HCT116 (cell line): ENCODE measurements at regions not wholly inside any gene's neighbourhood (a gene's known extent, or its start where the extent isn't known, plus 50 kb on each side); places are given as distances from the start of the nearest gene placed in this dataset.

Experiments
- ATAC-seq: fragments of 200-7000 bp; cut with Tn5 transposase; 2 replicates; pipeline ENCODE4 v1.9.1; 2020; ENCODE audit warnings: mild to moderate bottlenecking, moderate library complexity
- BruUV-seq: library from RNA; stranded (reverse); fragments of 400-500 nt; replicated peaks from 2 replicates; lab custom pipeline; 2021; lab: Mats Ljungman, UMichigan
- CTCF ChIA-PET: fragments of 300-600 bp; sonication (Branson Sonifier 250); formaldehyde crosslinking; loops from one replicate; lab custom pipeline; 2021; ENCODE audit warnings: antibody characterized with exemption; lab: Charles Lee
- POLR2A ChIA-PET: fragments of 300-600, 350-600 bp; sonication (Branson Sonifier 250); formaldehyde crosslinking; loops from one replicate; lab custom pipeline; 2021; ENCODE audit warnings: antibody characterized with exemption; lab: Charles Lee
- RAD21 ChIA-PET, 2 experiments: fragments of 300-600 bp; sonication (Branson Sonifier 250); formaldehyde crosslinking; loops; one replicate each; lab custom pipeline; 2023; ENCODE audit warnings: low total read pairs in 2 of 2; ENCODE audit not compliant: uncharacterized antibody in 2 of 2, unreplicated experiment in 2 of 2, low non-redundant PET in 1 of 2; lab: Charles Lee
- DNase-seq: peaks from one replicate; pipeline ENCODE4 v3.0.0-alpha.2; 2010; ENCODE audit warnings: low read depth, low spot score
- H2AFZ ChIP-seq: fragments of 200-600 bp; shearing (Covaris generic), sonication (generic); 2 replicates; pipeline ENCODE4 v1.6.1; 2017; ENCODE audit warnings: low read depth, mixed run types, mixed read lengths, antibody characterized with exemption, low read length; ENCODE audit not compliant: poor library complexity, severe bottlenecking
- H3K27ac ChIP-seq: 2 replicates; pipeline ENCODE4 v1.5.1; 2012; ENCODE audit warnings: low read depth, low read length
- H3K27me3 ChIP-seq: fragments of 200-600 bp; sonication (generic); 2 replicates; pipeline ENCODE4 v1.6.1; 2016; ENCODE audit warnings: mixed run types, low read length, mixed read lengths; ENCODE audit not compliant: insufficient read depth
- H3K36me3 ChIP-seq, 2 experiments: fragments of 200-500 bp in 1 of 2; fragments of 200-600 bp in 1 of 2; sonication (Bioruptor generic) in 1 of 2; sonication (generic) in 1 of 2; 2 replicates each; pipeline versions ENCODE4 v1.5.1 to v1.6.1; 2014 to 2016; ENCODE audit warnings: low read length in 2 of 2, inconsistent platforms in 1 of 2, mixed read lengths in 1 of 2, mixed run types in 1 of 2; ENCODE audit not compliant: insufficient read depth in 2 of 2, control insufficient read depth in 1 of 2
- H3K4me1 ChIP-seq, 2 experiments: fragments of 200-600 bp in 1 of 2; sonication (generic) in 1 of 2; 2 replicates each; pipeline versions ENCODE4 v1.5.1 to v1.6.1; 2012 to 2017; ENCODE audit warnings: low read length in 2 of 2, inconsistent platforms in 1 of 2, mild to moderate bottlenecking in 1 of 2, mixed read lengths in 1 of 2, mixed run types in 1 of 2, moderate library complexity in 1 of 2; ENCODE audit not compliant: insufficient read depth in 2 of 2, control insufficient read depth in 1 of 2
- H3K4me2 ChIP-seq: fragments of 200-600 bp; sonication (generic); 2 replicates; pipeline ENCODE4 v1.6.1; 2017; ENCODE audit warnings: mixed run types, low read length, mixed read lengths
- H3K4me3 ChIP-seq, 2 experiments: fragments of 200-600 bp in 1 of 2; sonication (generic) in 1 of 2; replicated peaks in 1 of 2; 2 replicates each; pipeline ENCODE4 v1.5.1; 2011 to 2016; ENCODE audit warnings: low read length in 2 of 2, control low read depth in 1 of 2, low read depth in 1 of 2, mild to moderate bottlenecking in 1 of 2, mixed read lengths in 1 of 2, mixed run types in 1 of 2
- H3K79me2 ChIP-seq: fragments of 200-600 bp; sonication (generic); 2 replicates; pipeline ENCODE4 v1.6.1; 2017; ENCODE audit warnings: mild to moderate bottlenecking, mixed run types, low read length, moderate library complexity, mixed read lengths; ENCODE audit not compliant: insufficient read depth
- H3K9ac ChIP-seq: fragments of 200-600 bp; sonication (generic); 2 replicates; pipeline ENCODE4 v1.6.1; 2016; ENCODE audit warnings: low read length, mixed read lengths
- H3K9me2 ChIP-seq: fragments of 200-600 bp; sonication (generic), shearing (Covaris generic); 2 replicates; pipeline ENCODE4 v1.6.1; 2017; ENCODE audit warnings: mixed run types, mild to moderate bottlenecking, moderate library complexity; ENCODE audit not compliant: insufficient read depth
- H3K9me3 ChIP-seq, 2 experiments: fragments of 200-500 bp in 1 of 2; fragments of 200-600 bp in 1 of 2; sonication (Bioruptor generic) in 1 of 2; sonication (generic) in 1 of 2; 2 replicates each; pipeline ENCODE4 v1.6.1; 2014 to 2017; ENCODE audit warnings: low read length in 2 of 2, mixed read lengths in 2 of 2, inconsistent platforms in 1 of 2, low read depth in 1 of 2, mild to moderate bottlenecking in 1 of 2, mixed run types in 1 of 2, moderate library complexity in 1 of 2; ENCODE audit not compliant: control insufficient read depth in 1 of 2, insufficient read depth in 1 of 2
- H4K20me1 ChIP-seq: fragments of 200-600 bp; sonication (generic), shearing (Covaris generic); 2 replicates; pipeline ENCODE4 v1.6.1; 2017; ENCODE audit warnings: mixed run types, mild to moderate bottlenecking, moderate library complexity; ENCODE audit not compliant: insufficient read depth
- CBX3 ChIP-seq: IDR thresholded peaks from 2 replicates; pipeline ENCODE4 v1.6.1; 2012; ENCODE audit warnings: low read depth
- CEBPB ChIP-seq: IDR thresholded peaks from 2 replicates; pipeline ENCODE4 v1.6.1; 2012; ENCODE audit warnings: low read depth
- EZH2 ChIP-seq: fragments of 200-600 bp; sonication (generic); IDR thresholded peaks from 2 replicates; pipeline ENCODE4 v1.6.1; 2017; ENCODE audit warnings: antibody characterized with exemption, mixed run types
- EZH2phosphoT487 ChIP-seq: fragments of 200-600 bp; IDR thresholded peaks from 2 replicates; pipeline ENCODE4 v1.6.1; 2018; ENCODE audit warnings: antibody characterized with exemption, borderline replicate concordance
- FOSL1 ChIP-seq: IDR thresholded peaks from 2 replicates; pipeline ENCODE4 v1.6.1; 2012; ENCODE audit warnings: low read depth
- POLR2AphosphoS5 ChIP-seq: IDR thresholded peaks from 2 replicates; pipeline ENCODE4 v1.6.1; 2011; ENCODE audit warnings: mild to moderate bottlenecking, low read depth, low read length, moderate library complexity
- SIN3A ChIP-seq: IDR thresholded peaks from 2 replicates; pipeline ENCODE4 v1.6.1; 2012; ENCODE audit warnings: low read depth
- ZNF274 ChIP-seq: fragments of 200-500 bp; sonication (Bioruptor generic); IDR thresholded peaks from 2 replicates; pipeline ENCODE4 v1.6.1; 2014; ENCODE audit warnings: mild to moderate bottlenecking, low read depth, low read length, inconsistent platforms
- intact Hi-C: fragments of 100-400 bp; cut with micrococcal nuclease; formaldehyde crosslinking; loops from 2 replicates; pipeline ENCODE4 v1.10.0; 2022

- H3K4me1 ChIP-seq: no peaks in the 10 kb centered on the region
- H3K9ac ChIP-seq: no peak overlapping the region
- no peak for DNase-seq
- no peaks in the 10 kb centered on the region for H3K36me3 ChIP-seq
- no TSS peak for BruUV-seq
- TF ChIP-seq CBX3: no peak
- no peak for TF ChIP-seq EZH2phosphoT487
- no peak for TF ChIP-seq FOSL1
- TF ChIP-seq POLR2AphosphoS5: no peak
- TF ChIP-seq CEBPB: no peak
- TF ChIP-seq SIN3A: no peak
- no peak for TF ChIP-seq EZH2
- TF ChIP-seq ZNF274: no peak
- no peaks in the 10 kb centered on the region for H3K27me3 ChIP-seq
- intact Hi-C loops: no loop called here
- ChIA-PET CTCF (interaction anchor here (1.7 to 2.2 kb wide), 2 partner anchors 14 to 175 kb away, joined by 8 to 9 read pairs; no protein-coding TSS in a partner anchor), POLR2A (no interaction called here), RAD21 (interaction anchor here in 1 of 2 experiments (2.3 kb wide), 1 partner anchor 176 kb away, joined by 13 read pairs; no protein-coding TSS in a partner anchor)
- H3K4me3 ChIP-seq: no peak overlapping the region
- H4K20me1 ChIP-seq: no peaks in the 10 kb centered on the region
- H3K9me3 ChIP-seq: no peaks in the 10 kb centered on the region
- no peak overlapping the region for H2AFZ ChIP-seq
- H3K4me2 ChIP-seq: no peak overlapping the region
- H3K79me2 ChIP-seq: no peaks in the 10 kb centered on the region
- no peak overlapping the region for H3K27ac ChIP-seq
- no peaks in the 10 kb centered on the region for H3K9me2 ChIP-seq
- ATAC-seq: no peak
These were observed 59.5 kb upstream of the CYSLTR2 start for GRCh38 chr13:48594096-48594815.
